NT2/D1 (cell line): ENCODE measurements at regions not wholly inside any gene's neighbourhood (a gene's known extent, or its start where the extent isn't known, plus 50 kb on each side); places are given as distances from the start of the nearest gene placed in this dataset.

ENCODE experiments used
- SUZ12 ChIP-seq: IDR thresholded peaks from 2 replicates; pipeline ENCODE4 v1.6.1; 2011; ENCODE audit not compliant: insufficient read length, insufficient read depth; ENCODE audit errors: extremely low read depth
- YY1 ChIP-seq: IDR thresholded peaks from 2 replicates; pipeline ENCODE4 v1.6.1; 2011; ENCODE audit not compliant: insufficient read length, insufficient read depth
- ZNF274 ChIP-seq: IDR thresholded peaks from 2 replicates; pipeline ENCODE4 v1.6.1; 2011; ENCODE audit warnings: mild to moderate bottlenecking, low read depth, low read length

DNA sequence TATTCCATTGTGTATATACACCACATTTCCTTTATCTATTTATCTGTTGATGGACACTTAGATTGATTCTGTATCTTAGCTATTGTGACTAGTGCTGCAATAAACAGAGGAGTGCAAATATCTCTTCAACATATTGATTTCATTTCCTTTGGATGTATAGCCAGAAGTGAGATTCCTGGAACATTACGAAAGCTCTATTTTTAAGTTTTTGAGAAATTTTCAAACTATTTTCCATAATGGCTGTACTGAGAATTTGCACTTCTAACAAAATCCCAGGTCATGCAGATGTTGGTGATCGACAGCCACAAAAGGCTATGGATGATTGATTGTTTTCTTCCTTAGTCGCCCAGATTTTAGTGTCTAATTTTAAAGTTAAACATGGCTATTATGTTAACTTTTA is 132.7 kb upstream of the MTAP start:
- TF ChIP-seq SUZ12 (no peak), YY1 (no peak), ZNF274 (no peak)
